Ishikawa (cell line): ENCODE measurements at regions not wholly inside any gene's neighbourhood (a gene's known extent, or its start where the extent isn't known, plus 50 kb on each side); places are given as distances from the start of the nearest gene placed in this dataset.

ENCODE experiments used
- CEBPB ChIP-seq: IDR thresholded peaks from 2 replicates; pipeline ENCODE4 v1.6.1; 2012
- CREB1 ChIP-seq: IDR thresholded peaks from 2 replicates; pipeline ENCODE4 v1.6.1; 2012; ENCODE audit warnings: low read depth
- EGR1 ChIP-seq: IDR thresholded peaks from 2 replicates; pipeline ENCODE4 v1.6.1; 2012
- EP300 ChIP-seq: IDR thresholded peaks from 2 replicates; pipeline ENCODE4 v1.6.1; 2012; ENCODE audit warnings: borderline replicate concordance
- FOXM1 ChIP-seq: IDR thresholded peaks from 2 replicates; pipeline ENCODE4 v1.6.1; 2012; ENCODE audit warnings: low read depth, borderline replicate concordance
- MAX ChIP-seq: IDR thresholded peaks from 2 replicates; pipeline ENCODE4 v1.6.1; 2012
- NFIC ChIP-seq: IDR thresholded peaks from 2 replicates; pipeline ENCODE4 v1.6.1; 2012
- RAD21 ChIP-seq: IDR thresholded peaks from 2 replicates; pipeline ENCODE4 v1.6.1; 2012; ENCODE audit warnings: low read depth
- REST ChIP-seq: IDR thresholded peaks from 2 replicates; pipeline ENCODE4 v1.6.1; 2012; ENCODE audit warnings: low read depth, mild to moderate bottlenecking
- TAF1 ChIP-seq: IDR thresholded peaks from 2 replicates; pipeline ENCODE4 v1.6.1; 2012; ENCODE audit warnings: low read depth, mild to moderate bottlenecking
- TCF12 ChIP-seq: IDR thresholded peaks from 2 replicates; pipeline ENCODE4 v1.6.1; 2012; ENCODE audit warnings: low read depth
- TEAD4 ChIP-seq: IDR thresholded peaks from 2 replicates; pipeline ENCODE4 v1.6.1; 2012
- USF1 ChIP-seq: IDR thresholded peaks from 2 replicates; pipeline ENCODE4 v1.6.1; 2012
- YY1 ChIP-seq: IDR thresholded peaks from 2 replicates; pipeline ENCODE4 v1.6.1; 2012; ENCODE audit warnings: low read depth
- ZBTB7A ChIP-seq: IDR thresholded peaks from 2 replicates; pipeline ENCODE4 v1.6.1; 2012; ENCODE audit warnings: low read depth

- TF ChIP-seq YY1 (no peak), USF1 (no peak), EGR1 (no peak), RAD21 (no peak), EP300 (no peak)
These were observed 109.1 kb upstream of the ZNF385D start for GRCh38 chr3:21860082-21860475.

- TF ChIP-seq ZBTB7A (no peak), EGR1 (no peak), RAD21 (no peak), YY1 (no peak), TAF1 (no peak), CEBPB (no peak), TCF12 (no peak), MAX (no peak), TEAD4 (no peak), NFIC (no peak), REST (no peak), FOXM1 (no peak), USF1 (no peak), CREB1 (no peak)
These were observed 109.6 kb upstream of the ZNF385D start for GRCh38 chr3:21860657-21861056.

GRCh38 chr3:21876782-21877181 is 125.8 kb upstream of the ZNF385D start:
- TF ChIP-seq YY1 (no peak), TCF12 (no peak), TEAD4 (no peak), USF1 (no peak), RAD21 (no peak), ZBTB7A (no peak), FOXM1 (no peak), CEBPB (no peak)

- TF ChIP-seq RAD21 (no peak), ZBTB7A (no peak), YY1 (no peak), NFIC (no peak), MAX (no peak), CEBPB (no peak), USF1 (no peak), TAF1 (no peak), EP300 (no peak), REST (no peak), TCF12 (no peak), TEAD4 (no peak), CREB1 (no peak), EGR1 (no peak)
These were observed 126.3 kb upstream of the ZNF385D start for GRCh38 chr3:21877214-21877754.

GRCh38 chr3:21879184-21879886 is 128.3 kb upstream of the ZNF385D start:
- no peak for TF ChIP-seq TCF12
- TF ChIP-seq NFIC, result no peak
- no peak for TF ChIP-seq CEBPB
- no peak for TF ChIP-seq EP300
- no peak for TF ChIP-seq FOXM1
- no peak for TF ChIP-seq MAX
- no peak for TF ChIP-seq TEAD4
- no peak for TF ChIP-seq REST
- no peak for TF ChIP-seq RAD21
- no peak for TF ChIP-seq USF1
- no peak for TF ChIP-seq EGR1
- TF ChIP-seq TAF1, result no peak
